H1 (cell line): ENCODE measurements at regions not wholly inside any gene's neighbourhood (a gene's known extent, or its start where the extent isn't known, plus 50 kb on each side); places are given as distances from the start of the nearest gene placed in this dataset.

ENCODE experiments used
- CTCF ChIA-PET: fragments of 300-600 bp; sonication (Branson Sonifier 250); formaldehyde crosslinking; loops from one replicate; lab custom pipeline; 2021; ENCODE audit not compliant: partially characterized antibody; lab: Charles Lee
- POLR2A ChIA-PET: fragments of 300-600 bp; sonication (Branson Sonifier 250); formaldehyde crosslinking; loops from one replicate; lab custom pipeline; 2021; ENCODE audit warnings: inconsistent platforms; ENCODE audit not compliant: partially characterized antibody; lab: Charles Lee
- DNase-seq, 2 experiments: peaks; one replicate each; pipeline versions ENCODE4 v3.0.0 to v3.0.0-alpha.2; 2010 to 2022; ENCODE audit warnings: low spot score in 2 of 2, low read depth in 1 of 2, mixed read lengths in 1 of 2
- FAIRE-seq: peaks from 2 replicates; lab custom pipeline; 2011; peaks lifted over from hg19 to GRCh38; lab: Jason Lieb, UNC
- H2AFZ ChIP-seq: 2 replicates; pipeline ENCODE4 v1.8.1; 2012; ENCODE audit warnings: low read length, inconsistent platforms
- H2AK5ac ChIP-seq: 2 replicates; pipeline ENCODE4 v1.6.1; 2013; ENCODE audit warnings: low read depth, low read length
- H2BK120ac ChIP-seq: replicated peaks from 2 replicates; pipeline ENCODE3; 2013; ENCODE audit warnings: low read depth, low read length, inconsistent platforms
- H2BK12ac ChIP-seq: 2 replicates; pipeline ENCODE4 v1.6.1; 2013; ENCODE audit warnings: low read depth, low read length
- H2BK15ac ChIP-seq: 2 replicates; pipeline ENCODE4 v1.6.1; 2013; ENCODE audit warnings: low read length
- H2BK20ac ChIP-seq: 2 replicates; pipeline ENCODE4 v1.6.1; 2013; ENCODE audit warnings: low read length
- H2BK5ac ChIP-seq: 2 replicates; pipeline ENCODE4 v1.6.1; 2013; ENCODE audit warnings: low read depth, low read length
- H3K14ac ChIP-seq: 2 replicates; pipeline ENCODE4 v1.6.1; 2013; ENCODE audit warnings: inconsistent platforms; ENCODE audit not compliant: insufficient read length
- H3K18ac ChIP-seq: 2 replicates; pipeline ENCODE4 v1.6.1; 2013; ENCODE audit warnings: low read length; ENCODE audit errors: extremely low read depth
- H3K23ac ChIP-seq: 2 replicates; pipeline ENCODE4 v1.6.1; 2013; ENCODE audit warnings: inconsistent platforms; ENCODE audit not compliant: insufficient read length
- H3K23me2 ChIP-seq: 2 replicates; pipeline ENCODE4 v1.6.1; 2013; ENCODE audit warnings: low read depth, low read length
- H3K27ac ChIP-seq: 2 replicates; pipeline ENCODE4 v1.6.1; 2011; ENCODE audit warnings: low read depth, low read length, inconsistent platforms
- H3K27me3 ChIP-seq, 4 experiments: replicated peaks in 1 of 4; 1 replicate in 1 of 4; 2 replicates in 3 of 4; pipeline versions ENCODE4 v1.6.1 to v1.8.1; 2011 to 2013; ENCODE audit warnings: low read length in 3 of 4, mild to moderate bottlenecking in 3 of 4, inconsistent platforms in 2 of 4, mixed read lengths in 2 of 4, moderate library complexity in 1 of 4; ENCODE audit not compliant: control insufficient read depth in 3 of 4, insufficient read depth in 3 of 4; ENCODE audit errors: extremely low read depth in 1 of 4
- H3K36me3 ChIP-seq, 4 experiments: 2 replicates each; pipeline versions ENCODE4 v1.6.1 to v1.8.1; 2011 to 2013; ENCODE audit warnings: mild to moderate bottlenecking in 4 of 4, low read length in 3 of 4, moderate library complexity in 2 of 4, control low read depth in 1 of 4, inconsistent platforms in 1 of 4; ENCODE audit not compliant: insufficient read depth in 4 of 4, control insufficient read depth in 2 of 4
- H3K4ac ChIP-seq: replicated peaks from 2 replicates; pipeline ENCODE3; 2013; ENCODE audit warnings: low read length, low read depth, mixed read lengths, inconsistent platforms; ENCODE audit not compliant: insufficient read length
- H3K4me1 ChIP-seq, 4 experiments: replicated peaks in 1 of 4; 1 replicate in 1 of 4; 2 replicates in 3 of 4; pipeline versions ENCODE4 v1.6.1 to v1.8.1; 2011 to 2013; ENCODE audit warnings: low read length in 3 of 4, inconsistent platforms in 2 of 4, mixed read lengths in 1 of 4; ENCODE audit not compliant: insufficient read depth in 4 of 4, control insufficient read depth in 3 of 4
- H3K4me2 ChIP-seq, 2 experiments: 2 replicates each; pipeline versions ENCODE4 v1.6.1 to v1.8.1; 2011 to 2013; ENCODE audit warnings: low read depth in 2 of 2, low read length in 2 of 2, control low read depth in 1 of 2, inconsistent platforms in 1 of 2, mild to moderate bottlenecking in 1 of 2; ENCODE audit not compliant: insufficient read depth in 1 of 2
- H3K4me3 ChIP-seq, 4 experiments: fragments of 200-600, 300-600 bp in 1 of 4; sonication (generic), shearing (Covaris generic), sonication (Bioruptor Twin) in 1 of 4; 2 replicates each; pipeline versions ENCODE4 v1.5.1 to v1.8.1; 2011 to 2016; ENCODE audit warnings: low read length in 4 of 4, low read depth in 3 of 4, control low read depth in 2 of 4, inconsistent platforms in 2 of 4, mild to moderate bottlenecking in 2 of 4, mixed read lengths in 1 of 4, moderate library complexity in 1 of 4; ENCODE audit not compliant: insufficient read depth in 2 of 4; ENCODE audit errors: extremely low read depth in 1 of 4
- H3K56ac ChIP-seq: replicated peaks from 2 replicates; pipeline ENCODE3; 2013; ENCODE audit warnings: low read depth, mild to moderate bottlenecking, mixed read lengths, low read length, inconsistent platforms; ENCODE audit not compliant: insufficient read length
- H3K79me1 ChIP-seq: 2 replicates; pipeline ENCODE4 v1.6.1; 2013; ENCODE audit warnings: low read depth, low read length, control low read depth
- H3K79me2 ChIP-seq, 2 experiments: 2 replicates each; pipeline versions ENCODE4 v1.6.1 to v1.8.1; 2012 to 2013; ENCODE audit warnings: low read length in 2 of 2, mild to moderate bottlenecking in 2 of 2, inconsistent platforms in 1 of 2; ENCODE audit not compliant: insufficient read depth in 2 of 2, control insufficient read depth in 1 of 2
- H3K9ac ChIP-seq, 4 experiments: replicated peaks in 1 of 4; 1 replicate in 1 of 4; 2 replicates in 3 of 4; pipeline versions ENCODE4 v1.6.1 to v1.8.1; 2011 to 2013; ENCODE audit warnings: low read depth in 3 of 4, low read length in 3 of 4, control low read depth in 2 of 4, mild to moderate bottlenecking in 2 of 4, moderate library complexity in 2 of 4, inconsistent platforms in 1 of 4; ENCODE audit errors: extremely low read depth in 1 of 4
- H3K9me3 ChIP-seq, 2 experiments: 2 replicates each; pipeline versions ENCODE4 v1.6.1 to v1.8.1; 2012 to 2013; ENCODE audit warnings: mild to moderate bottlenecking in 2 of 2, moderate library complexity in 2 of 2, control low read depth in 1 of 2, inconsistent platforms in 1 of 2, low read depth in 1 of 2, low read length in 1 of 2, mixed read lengths in 1 of 2; ENCODE audit not compliant: insufficient read depth in 2 of 2
- H4K20me1 ChIP-seq, 2 experiments: replicated peaks in 1 of 2; 2 replicates each; pipeline versions ENCODE3 to v1.8.1; 2011 to 2013; ENCODE audit warnings: inconsistent platforms in 2 of 2, low read length in 2 of 2, mild to moderate bottlenecking in 1 of 2; ENCODE audit not compliant: insufficient read depth in 2 of 2, control insufficient read depth in 1 of 2
- H4K5ac ChIP-seq: 2 replicates; pipeline ENCODE4 v1.6.1; 2013; ENCODE audit warnings: low read length, low read depth, mixed read lengths, inconsistent platforms; ENCODE audit not compliant: insufficient read length
- H4K8ac ChIP-seq: 2 replicates; pipeline ENCODE4 v1.8.0; 2013; ENCODE audit warnings: mild to moderate bottlenecking, moderate library complexity, low read length, inconsistent platforms; ENCODE audit not compliant: insufficient read depth; ENCODE audit errors: extremely low read depth
- H4K91ac ChIP-seq: replicated peaks from 2 replicates; pipeline ENCODE3; 2013; ENCODE audit warnings: low read length, mixed read lengths, inconsistent platforms; ENCODE audit not compliant: insufficient read length
- ASH2L ChIP-seq: fragments of 200-600, 300-600 bp; sonication (generic); IDR thresholded peaks from one replicate; pipeline ENCODE4 v1.7.1; 2017; ENCODE audit warnings: low read length
- BCL11A ChIP-seq, 2 experiments: IDR thresholded peaks; one replicate each; pipeline ENCODE4 v1.6.1; 2011; ENCODE audit warnings: low read depth in 2 of 2, low read length in 2 of 2, mild to moderate bottlenecking in 2 of 2
- CEBPB ChIP-seq: IDR thresholded peaks from 2 replicates; pipeline ENCODE4 v1.6.1; 2012; ENCODE audit warnings: low read depth, low read length
- FOSL1 ChIP-seq: IDR thresholded peaks from 2 replicates; pipeline ENCODE4 v1.6.1; 2011; ENCODE audit warnings: mild to moderate bottlenecking, low read depth, low read length, moderate library complexity; ENCODE audit not compliant: insufficient read depth
- GABPA ChIP-seq: IDR thresholded peaks from 2 replicates; pipeline ENCODE4 v1.6.1; 2011; ENCODE audit warnings: mild to moderate bottlenecking, low read length, moderate library complexity, borderline replicate concordance; ENCODE audit not compliant: insufficient read depth
- KDM1A ChIP-seq: fragments of 200-600, 300-600 bp; sonication (generic); IDR thresholded peaks from 2 replicates; pipeline ENCODE4 v1.7.1; 2016; ENCODE audit warnings: mild to moderate bottlenecking, low read length, borderline replicate concordance
- KDM4A ChIP-seq: IDR thresholded peaks from one replicate; pipeline ENCODE4 v1.7.1; 2012; ENCODE audit warnings: low read depth, mild to moderate bottlenecking, moderate library complexity, low read length, inconsistent platforms; ENCODE audit not compliant: severe bottlenecking
- RAD21 ChIP-seq, 2 experiments: IDR thresholded peaks in 1 of 2; conservative IDR thresholded peaks in 1 of 2; 2 replicates each; pipeline ENCODE4 v1.6.1; 2011; ENCODE audit warnings: low read depth in 2 of 2, low read length in 2 of 2, improper control_type of control experiment in 1 of 2, inconsistent platforms in 1 of 2, mild to moderate bottlenecking in 1 of 2, moderate library complexity in 1 of 2
- RFX5 ChIP-seq: IDR thresholded peaks from 2 replicates; pipeline ENCODE4 v1.6.1; 2011; ENCODE audit warnings: low read depth, low read length, improper control_type of control experiment, borderline replicate concordance
- RNF2 ChIP-seq: fragments of 200-900, 300-1000 bp; sonication (generic); IDR thresholded peaks from 2 replicates; pipeline ENCODE4 v1.7.1; 2016; ENCODE audit warnings: borderline replicate concordance, low read depth, mild to moderate bottlenecking, antibody characterized with exemption, low read length; ENCODE audit not compliant: poor library complexity, severe bottlenecking; ENCODE audit errors: missing control alignments
- SP2 ChIP-seq: IDR thresholded peaks from 2 replicates; pipeline ENCODE4 v1.6.1; 2012; ENCODE audit warnings: mild to moderate bottlenecking, low read length, inconsistent platforms
- SP4 ChIP-seq: IDR thresholded peaks from 2 replicates; pipeline ENCODE4 v1.6.1; 2012; ENCODE audit warnings: low read length, inconsistent platforms
- TAF7 ChIP-seq: optimal IDR thresholded peaks from 2 replicates; pipeline ENCODE3; 2011; ENCODE audit warnings: low read depth, mild to moderate bottlenecking, inconsistent platforms, low read length, moderate library complexity, borderline replicate concordance
- USF2 ChIP-seq: IDR thresholded peaks from 2 replicates; pipeline ENCODE4 v1.6.1; 2011; ENCODE audit warnings: low read length, improper control_type of control experiment
- WGBS, 2 experiments: shearing (Covaris generic) in 1 of 2; methylation state at CpG; one replicate each; pipeline versions ENCODE4 v1.1.6 to v1.1.7; 2013 to 2015; ENCODE audit warnings: low lambda C conversion rate in 2 of 2, mixed read lengths in 2 of 2, inconsistent platforms in 1 of 2, low coverage in 1 of 2, missing lambda C conversion rate in 1 of 2; ENCODE audit not compliant: insufficient replicate concordance in 2 of 2, insufficient coverage in 1 of 2, insufficient read length in 1 of 2; ENCODE audit errors: extremely low coverage in 1 of 2, missing lambda C conversion rate in 1 of 2; 5-methylcytosine and 5-hydroxymethylcytosine counted together

DNA sequence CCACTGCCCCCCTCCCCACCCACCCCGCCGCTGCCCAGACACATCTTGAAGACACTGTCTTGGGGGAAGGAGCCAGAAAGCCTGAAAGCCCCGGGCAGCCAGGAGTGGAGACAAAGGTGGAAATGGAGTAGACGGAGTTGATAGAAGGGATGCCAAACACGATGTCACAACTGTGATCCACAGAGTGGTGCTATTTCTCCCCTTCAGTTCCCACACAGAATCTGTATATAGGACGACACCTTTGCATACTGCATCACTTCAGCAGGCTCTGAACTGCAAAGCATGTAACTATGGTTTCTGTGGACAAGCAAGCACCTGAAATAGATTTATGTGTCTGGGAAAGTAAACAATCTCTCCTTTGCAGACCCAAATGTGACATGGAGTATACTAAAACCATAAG is 56.4 kb upstream of the F13A1 start:
- Histone ChIP-seq H4K8ac (no peak overlapping the region), H4K20me1 (no peaks in the 10 kb centered on the region), H3K9ac (no peak overlapping the region), H3K14ac (no peak overlapping the region), H3K36me3 (no peaks in the 10 kb centered on the region), H2BK12ac (no peak overlapping the region), H3K79me1 (no peaks in the 10 kb centered on the region), H2AK5ac (no peak overlapping the region), H3K18ac (no peak overlapping the region), H3K56ac (no peak overlapping the region), H2BK120ac (no peak overlapping the region), H4K5ac (no peak overlapping the region), H3K4me3 (no peak overlapping the region), H3K4me1 (no peaks in the 10 kb centered on the region), H2BK5ac (no peak overlapping the region), H3K27ac (no peak overlapping the region), H2BK20ac (no peak overlapping the region), H3K4ac (no peak overlapping the region), H3K23me2 (no peaks in the 10 kb centered on the region), H3K23ac (no peak overlapping the region), H3K79me2 (no peaks in the 10 kb centered on the region), H3K4me2 (no peak overlapping the region), H4K91ac (no peak overlapping the region), H3K9me3 (no peaks in the 10 kb centered on the region), H3K27me3 (no peaks in the 10 kb centered on the region), H2BK15ac (no peak overlapping the region), H2AFZ (no peak overlapping the region)
- FAIRE-seq, result no peak
- 98% methylated on average over 4 of the region's 6 CpGs; no CpG with 5 or more reads in 1 of the 2 experiments for WGBS, 2 experiments
- DNase-seq, result no peak
- POLR2A ChIA-PET, result no interaction called here
- CTCF ChIA-PET, result no interaction called here
- TF ChIP-seq USF2, result no peak
- no peak for TF ChIP-seq CEBPB
- TF ChIP-seq GABPA, result no peak
- TF ChIP-seq KDM1A, result no peak
- TF ChIP-seq SP4, result no peak
- no peak for TF ChIP-seq KDM4A
- no peak for TF ChIP-seq FOSL1
- TF ChIP-seq SP2, result no peak
- no peak for TF ChIP-seq RFX5
- no peak for TF ChIP-seq RNF2
- no peak for TF ChIP-seq BCL11A (IDR thresholded peaks at IDR 0.05; ENCODE audit: low read depth in 2 of 2, low read length in 2 of 2)
- TF ChIP-seq TAF7, result no peak
- no peak for TF ChIP-seq RAD21 (IDR thresholded peaks at IDR 0.05 in 1 of 2, conservative IDR thresholded peaks at IDR 0.05 in 1 of 2; ENCODE audit: low read depth in 2 of 2, low read length in 2 of 2)
- TF ChIP-seq ASH2L, result no peak
